Neural cell (in vitro differentiated cells): ENCODE measurements at regions not wholly inside any gene's neighbourhood (a gene's known extent, or its start where the extent isn't known, plus 50 kb on each side); places are given as distances from the start of the nearest gene placed in this dataset.

ENCODE experiments used
- H2AFZ ChIP-seq: fragments of 200-600, 300-800 bp; sonication (generic), shearing (Covaris generic); 2 replicates; pipeline ENCODE4 v1.6.0; 2014; ENCODE audit warnings: low read depth, mild to moderate bottlenecking, antibody characterized with exemption, low read length, moderate library complexity
- H3F3A ChIP-seq: fragments of 200-600 bp; shearing (Covaris generic); 2 replicates; pipeline ENCODE4 v1.6.1; 2016; ENCODE audit warnings: mild to moderate bottlenecking, moderate library complexity, mixed read lengths, antibody characterized with exemption, low read length; ENCODE audit not compliant: insufficient read depth, poor library complexity, severe bottlenecking
- H3K27ac ChIP-seq: fragments of 200-600, 300-800 bp; sonication (generic), shearing (Covaris generic); 2 replicates; pipeline ENCODE4 v1.5.1; 2014; ENCODE audit warnings: mild to moderate bottlenecking, low read length, moderate library complexity
- H3K27me3 ChIP-seq: fragments of 300-800, 200-600 bp; sonication (generic), shearing (Covaris generic); 2 replicates; pipeline ENCODE4 v1.6.0; 2014; ENCODE audit warnings: mild to moderate bottlenecking, low read depth, low read length, moderate library complexity; ENCODE audit not compliant: insufficient read depth
- H3K36me3 ChIP-seq: fragments of 300-800, 200-600 bp; sonication (generic), shearing (Covaris generic); 2 replicates; pipeline ENCODE4 v1.5.1; 2014; ENCODE audit warnings: mild to moderate bottlenecking, antibody characterized with exemption, low read length, moderate library complexity; ENCODE audit not compliant: insufficient read depth
- H3K4me2 ChIP-seq: fragments of 300-800, 200-600 bp; sonication (generic), shearing (Covaris generic); 2 replicates; pipeline ENCODE4 v1.6.0; 2014; ENCODE audit warnings: mild to moderate bottlenecking, low read length
- H3K4me3 ChIP-seq: fragments of 300-800, 200-600 bp; sonication (generic), shearing (Covaris generic); 2 replicates; pipeline ENCODE4 v1.5.1; 2014; ENCODE audit warnings: mild to moderate bottlenecking, low read length, moderate library complexity
- H3K79me2 ChIP-seq: fragments of 200-600 bp; shearing (Covaris generic); replicated peaks from 2 replicates; pipeline ENCODE4 v1.6.0; 2014; ENCODE audit warnings: mild to moderate bottlenecking, low read length, moderate library complexity; ENCODE audit not compliant: insufficient read depth
- H3K9ac ChIP-seq: fragments of 300-800, 200-600 bp; sonication (generic), shearing (Covaris generic); 2 replicates; pipeline ENCODE4 v1.6.1; 2016; ENCODE audit warnings: mild to moderate bottlenecking, low read length, mixed read lengths
- H3K9me2 ChIP-seq: fragments of 200-600 bp; shearing (Covaris generic); 2 replicates; pipeline ENCODE4 v1.6.1; 2016; ENCODE audit warnings: mild to moderate bottlenecking, low read length, mixed read lengths; ENCODE audit not compliant: insufficient read depth
- H3K9me3 ChIP-seq: fragments of 200-600, 300-800 bp; sonication (generic), shearing (Covaris generic); 2 replicates; pipeline ENCODE4 v1.6.1; 2016; ENCODE audit warnings: mild to moderate bottlenecking, mixed run types, low read length, moderate library complexity, mixed read lengths
- H4K20me1 ChIP-seq: fragments of 200-600 bp; shearing (Covaris generic); 2 replicates; pipeline ENCODE4 v1.6.1; 2016; ENCODE audit warnings: mild to moderate bottlenecking, mixed run types; ENCODE audit not compliant: insufficient read depth
- CTCF ChIP-seq: fragments of 450-650 bp; IDR thresholded peaks from 2 replicates; pipeline ENCODE4 v1.5.1; 2014; ENCODE audit warnings: antibody characterized with exemption, mild to moderate bottlenecking, moderate library complexity; ENCODE audit not compliant: poor library complexity, severe bottlenecking
- EP300 ChIP-seq: fragments of 450-650 bp; conservative IDR thresholded peaks from 2 replicates; pipeline ENCODE4 v1.6.1; 2014; ENCODE audit warnings: antibody characterized with exemption, mild to moderate bottlenecking, moderate library complexity; ENCODE audit not compliant: poor library complexity, severe bottlenecking
- EZH2 ChIP-seq: fragments of 200-600, 300-800 bp; shearing (Covaris generic), sonication (generic); IDR thresholded peaks from 2 replicates; pipeline ENCODE4 v1.6.1; 2014; ENCODE audit warnings: antibody characterized with exemption, low read length, borderline replicate concordance, mild to moderate bottlenecking; ENCODE audit not compliant: insufficient read depth, poor library complexity, severe bottlenecking
- MXI1 ChIP-seq: fragments of 450-650 bp; conservative IDR thresholded peaks from 2 replicates; pipeline ENCODE4 v1.6.1; 2014; ENCODE audit warnings: antibody characterized with exemption, mild to moderate bottlenecking; ENCODE audit not compliant: poor library complexity, severe bottlenecking
- POLR2AphosphoS5 ChIP-seq: IDR thresholded peaks from 2 replicates; pipeline ENCODE4 v1.6.1; 2012
- RAD21 ChIP-seq: fragments of 450-650 bp; conservative IDR thresholded peaks from 2 replicates; pipeline ENCODE4 v1.6.1; 2014; ENCODE audit warnings: antibody characterized with exemption, mild to moderate bottlenecking, moderate library complexity
- REST ChIP-seq: IDR thresholded peaks from 2 replicates; pipeline ENCODE4 v1.6.1; 2012; ENCODE audit warnings: borderline replicate concordance
- SMC3 ChIP-seq: fragments of 450-650 bp; conservative IDR thresholded peaks from 2 replicates; pipeline ENCODE4 v1.6.1; 2014; ENCODE audit warnings: antibody characterized with exemption, mild to moderate bottlenecking, moderate library complexity; ENCODE audit not compliant: poor library complexity
- TAF1 ChIP-seq: IDR thresholded peaks from 2 replicates; pipeline ENCODE4 v1.6.1; 2012; ENCODE audit warnings: low read depth

DNA sequence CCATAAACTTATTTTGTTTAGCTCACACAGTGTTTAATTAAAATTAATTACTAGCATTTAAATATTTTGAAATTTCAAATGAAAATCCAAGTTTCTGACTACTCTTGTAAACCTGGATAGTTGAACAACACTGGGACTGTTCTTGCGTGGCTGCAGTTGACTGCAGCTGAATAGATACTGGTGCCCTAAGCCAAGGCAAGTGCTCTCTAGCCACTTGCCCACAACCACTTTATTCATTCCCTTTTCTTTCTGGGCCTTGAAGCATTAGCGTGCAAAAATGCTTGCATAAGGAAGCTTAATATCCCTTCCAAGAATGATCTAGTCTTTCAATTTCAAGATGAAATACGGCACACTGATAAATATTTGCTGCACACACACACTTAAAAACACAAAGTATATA, 676.0 kb upstream of the MARCKS start:
- TF ChIP-seq REST, result no peak
- H3K9me2 ChIP-seq, result no peaks in the 10 kb centered on the region
- no peaks in the 10 kb centered on the region for H3K9me3 ChIP-seq
- H2AFZ ChIP-seq, result no peak overlapping the region
- no peak overlapping the region for H3K9ac ChIP-seq
- H3K4me2 ChIP-seq, result no peak overlapping the region
- no peaks in the 10 kb centered on the region for H4K20me1 ChIP-seq
- no peaks in the 10 kb centered on the region for H3K79me2 ChIP-seq
- H3K36me3 ChIP-seq, result no peaks in the 10 kb centered on the region
- no peak overlapping the region for H3K4me3 ChIP-seq
- no peaks in the 10 kb centered on the region for H3K27me3 ChIP-seq
- H3F3A ChIP-seq, result no peaks in the 10 kb centered on the region
- no peak overlapping the region for H3K27ac ChIP-seq

DNA sequence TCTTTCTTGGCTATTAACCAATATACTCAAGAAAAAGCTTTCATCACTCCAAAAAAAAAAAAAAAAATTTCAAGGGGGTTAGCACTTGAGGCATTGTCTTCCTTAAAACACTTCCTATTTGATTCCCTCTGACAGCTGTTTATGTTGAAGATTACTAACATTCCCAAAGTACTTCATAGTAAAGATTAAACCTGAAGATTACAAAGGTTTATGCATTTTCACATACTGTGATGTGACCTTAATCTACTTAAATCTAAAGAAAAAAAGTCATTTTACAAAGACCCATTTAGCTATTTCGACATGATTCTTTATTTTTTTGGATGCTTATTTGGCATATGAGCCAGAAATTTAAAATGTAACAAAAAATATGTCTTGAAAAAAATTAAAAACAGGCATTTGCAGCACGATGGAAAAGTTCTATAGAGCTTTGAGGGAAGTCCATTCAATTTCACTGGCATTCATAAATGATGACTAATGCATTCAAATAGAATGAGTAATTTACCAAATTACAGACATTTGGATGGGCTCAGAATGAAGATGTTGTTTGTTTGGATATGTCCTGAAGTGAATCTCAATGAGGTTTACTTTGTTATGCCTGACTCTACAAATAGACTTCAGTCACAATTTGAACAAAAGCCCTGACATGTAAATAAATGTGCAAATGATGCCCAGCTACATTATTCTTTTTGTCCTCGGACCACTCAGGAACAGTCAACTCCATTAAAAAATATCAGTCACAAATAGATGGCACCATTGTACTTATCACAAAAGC, 674.6 kb upstream of the MARCKS start:
- Histone ChIP-seq H3F3A (no peaks in the 10 kb centered on the region), H3K9me3 (no peaks in the 10 kb centered on the region), H3K9me2 (no peaks in the 10 kb centered on the region), H3K79me2 (no peaks in the 10 kb centered on the region), H3K27ac (no peak overlapping the region), H3K4me2 (no peak overlapping the region), H2AFZ (no peak overlapping the region), H4K20me1 (no peaks in the 10 kb centered on the region), H3K36me3 (no peaks in the 10 kb centered on the region), H3K4me3 (no peak overlapping the region), H3K27me3 (no peaks in the 10 kb centered on the region), H3K9ac (no peak overlapping the region)
- TF ChIP-seq SMC3, result no peak
- TF ChIP-seq REST, result no peak
- TF ChIP-seq POLR2AphosphoS5, result no peak
- TF ChIP-seq RAD21, result no peak
- TF ChIP-seq EZH2, result no peak
- TF ChIP-seq CTCF, result no peak
- no peak for TF ChIP-seq MXI1
- no peak for TF ChIP-seq EP300
- no peak for TF ChIP-seq TAF1
